Stimulated activated CD8-positive, alpha-beta memory T cell treated with anti-CD3 and anti-CD28 coated beads, Interleukin-15, amount 100 ng/mL, for 48 hours (primary cell): ENCODE measurements at regions not wholly inside any gene's neighbourhood (a gene's known extent, or its start where the extent isn't known, plus 50 kb on each side); places are given as distances from the start of the nearest gene placed in this dataset.
"Not testable (repeated sequence)": the region's sequence is repeated elsewhere in the genome, so short reads cannot be mapped to it uniquely, and the experiment has no call there.

Experiments
- DNase-seq, 2 donors: peaks; one replicate each; pipeline ENCODE4 v3.0.0-alpha.2; 2020; ENCODE audit warnings: low read depth in 2 of 2

- DNase-seq = no peak
These were observed 82.9 kb downstream of the ZNF737 start for GRCh38 chr19:20482721-20483120.

- no peak for DNase-seq
These were observed 83.8 kb downstream of the ZNF737 start for GRCh38 chr19:20481736-20482135.

- no peak for DNase-seq
These were observed 86.1 kb downstream of the ZNF737 start for GRCh38 chr19:20479483-20479882.

- DNase-seq = no peak
These were observed 86.6 kb downstream of the ZNF737 start for GRCh38 chr19:20478936-20479335.

GRCh38 chr19:20472854-20473253 lies 92.7 kb downstream of the ZNF737 start:
- no peak for DNase-seq

GRCh38 chr19:20471431-20471830 lies 94.2 kb downstream of the ZNF737 start:
- DNase-seq = no peak

GRCh38 chr19:20470345-20471135 lies 95.0 kb downstream of the ZNF737 start:
- no peak for DNase-seq

GRCh38 chr19:20466638-20466990 lies 99.0 kb downstream of the ZNF737 start:
- not testable (repeated sequence) for DNase-seq

GRCh38 chr19:20465922-20466637 lies 99.5 kb downstream of the ZNF737 start:
- not testable (repeated sequence) for DNase-seq

GRCh38 chr19:20453425-20453935 lies 112.1 kb downstream of the ZNF737 start:
- no peak for DNase-seq

- DNase-seq = no peak
These were observed 121.2 kb downstream of the ZNF737 start for GRCh38 chr19:20444202-20444885.

GRCh38 chr19:20432266-20432842 lies 133.2 kb downstream of the ZNF737 start:
- DNase-seq = not testable (repeated sequence)

GRCh38 chr19:20431826-20432225 lies 133.8 kb downstream of the ZNF737 start:
- no peak for DNase-seq

GRCh38 chr19:20423381-20424197 lies 142.0 kb downstream of the ZNF737 start:
- DNase-seq = peak; percentile 11 to 14

GRCh38 chr19:20422216-20423205 lies 143.1 kb downstream of the ZNF737 start:
- no peak for DNase-seq

- DNase-seq = no peak
These were observed 148.9 kb downstream of the ZNF737 start for GRCh38 chr19:20416661-20417060.

- DNase-seq = no peak
These were observed 151.5 kb downstream of the ZNF737 start for GRCh38 chr19:20414120-20414519.

GRCh38 chr19:20413705-20414104 lies 151.9 kb downstream of the ZNF737 start:
- no peak for DNase-seq

- no peak for DNase-seq
These were observed 152.7 kb downstream of the ZNF737 start for GRCh38 chr19:20412846-20413245.

- DNase-seq = no peak
These were observed 168.3 kb downstream of the ZNF737 start for GRCh38 chr19:20397292-20397691.
